Lower lobe of right lung (tissue), 2 donors: ENCODE measurements at regions not wholly inside any gene's neighbourhood (a gene's known extent, or its start where the extent isn't known, plus 50 kb on each side); places are given as distances from the start of the nearest gene placed in this dataset.

Source experiments
- ATAC-seq, 2 donors: fragments of 200-7000 bp; cut with Tn5 transposase; one replicate each; pipeline ENCODE4 v1.9.1; 2020 to 2022; ENCODE audit warnings: mild to moderate bottlenecking in 2 of 2, moderate library complexity in 2 of 2
- DNase-seq: peaks from one replicate; pipeline ENCODE4 v3.0.0-alpha.2; 2020
- H3K27ac ChIP-seq: fragments of 200-600 bp; one replicate; pipeline ENCODE4 v1.8.0; 2022
- H3K27me3 ChIP-seq: fragments of 200-600 bp; one replicate; pipeline ENCODE4 v1.8.0; 2022; ENCODE audit warnings: low read depth
- H3K36me3 ChIP-seq: fragments of 200-600 bp; one replicate; pipeline ENCODE4 v1.8.0; 2022; ENCODE audit warnings: mild to moderate bottlenecking
- H3K4me1 ChIP-seq: fragments of 200-600 bp; one replicate; pipeline ENCODE4 v1.8.0; 2022
- H3K4me3 ChIP-seq: fragments of 200-600 bp; one replicate; pipeline ENCODE4 v1.8.0; 2022; ENCODE audit warnings: mild to moderate bottlenecking
- H3K9me3 ChIP-seq: fragments of 200-600 bp; one replicate; pipeline ENCODE4 v1.8.0; 2022
- CTCF ChIP-seq: fragments of 200-600 bp; IDR thresholded peaks from one replicate; pipeline ENCODE4 v1.8.0; 2022; ENCODE audit warnings: antibody characterized with exemption, mild to moderate bottlenecking
- intact Hi-C: fragments of 100-400 bp; cut with DNase I; formaldehyde crosslinking; loops from one replicate; pipeline ENCODE4 v1.11.0; 2022
- donor health status: DM: no; HTN: yes; CAD: no; lungs with severe emphysema.

GRCh38 chr4:115274545-115274944 lies 161.1 kb upstream of the NDST4 start:
- no peak overlapping the region for H3K27ac ChIP-seq
- no peaks in the 10 kb centered on the region for H3K27me3 ChIP-seq
- intact Hi-C loops = no loop called here
- no peak for TF ChIP-seq CTCF
- H3K4me3 ChIP-seq = no peak overlapping the region
- H3K9me3 ChIP-seq = no peaks in the 10 kb centered on the region
- no peaks in the 10 kb centered on the region for H3K4me1 ChIP-seq
- no peaks in the 10 kb centered on the region for H3K36me3 ChIP-seq
- ATAC-seq (no peak), DNase-seq (no peak)

DNA sequence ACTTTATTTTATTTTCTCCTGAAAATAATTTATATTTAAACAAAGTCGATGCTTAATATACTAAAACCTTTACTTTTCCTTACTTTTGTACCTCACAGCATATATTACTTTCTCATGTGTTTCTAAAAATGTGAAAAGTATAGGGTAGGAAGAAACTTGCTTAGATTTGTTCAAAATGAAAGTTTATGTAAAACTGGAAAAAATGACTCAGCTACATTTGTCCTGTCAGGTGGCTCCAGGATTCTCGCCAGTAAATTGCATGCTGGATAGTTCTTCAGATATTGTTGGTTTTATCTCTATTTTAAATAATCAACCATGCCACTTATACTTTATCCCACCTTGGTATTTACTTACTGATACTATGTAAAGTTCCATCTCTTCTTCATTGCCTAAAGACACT lies 159.2 kb upstream of the NDST4 start:
- no peaks in the 10 kb centered on the region for H3K36me3 ChIP-seq
- ATAC-seq (no peak), DNase-seq (no peak)
- no peaks in the 10 kb centered on the region for H3K27me3 ChIP-seq
- intact Hi-C loops = no loop called here
- no peak overlapping the region for H3K4me3 ChIP-seq
- no peak overlapping the region for H3K27ac ChIP-seq
- H3K9me3 ChIP-seq = no peaks in the 10 kb centered on the region
- no peaks in the 10 kb centered on the region for H3K4me1 ChIP-seq
- TF ChIP-seq CTCF = no peak

GRCh38 chr4:115272185-115272584 lies 158.8 kb upstream of the NDST4 start:
- no peak for ATAC-seq
- H3K27ac ChIP-seq = no peak overlapping the region
- H3K27me3 ChIP-seq = no peaks in the 10 kb centered on the region
- intact Hi-C loops = no loop called here
- H3K9me3 ChIP-seq = no peaks in the 10 kb centered on the region
- no peak for DNase-seq
- H3K4me3 ChIP-seq = no peak overlapping the region
- no peak for TF ChIP-seq CTCF
- no peaks in the 10 kb centered on the region for H3K36me3 ChIP-seq
- H3K4me1 ChIP-seq = no peaks in the 10 kb centered on the region

- H3K27ac ChIP-seq = no peak overlapping the region
- intact Hi-C loops = no loop called here
- H3K27me3 ChIP-seq = no peaks in the 10 kb centered on the region
- H3K4me1 ChIP-seq = no peaks in the 10 kb centered on the region
- ATAC-seq = no peak
- H3K36me3 ChIP-seq = no peaks in the 10 kb centered on the region
- no peak for TF ChIP-seq CTCF
- DNase-seq = no peak
- H3K9me3 ChIP-seq = no peaks in the 10 kb centered on the region
- H3K4me3 ChIP-seq = no peak overlapping the region
Observed at GRCh38 chr4:115260195-115260594, 146.8 kb upstream of the NDST4 start.

DNA sequence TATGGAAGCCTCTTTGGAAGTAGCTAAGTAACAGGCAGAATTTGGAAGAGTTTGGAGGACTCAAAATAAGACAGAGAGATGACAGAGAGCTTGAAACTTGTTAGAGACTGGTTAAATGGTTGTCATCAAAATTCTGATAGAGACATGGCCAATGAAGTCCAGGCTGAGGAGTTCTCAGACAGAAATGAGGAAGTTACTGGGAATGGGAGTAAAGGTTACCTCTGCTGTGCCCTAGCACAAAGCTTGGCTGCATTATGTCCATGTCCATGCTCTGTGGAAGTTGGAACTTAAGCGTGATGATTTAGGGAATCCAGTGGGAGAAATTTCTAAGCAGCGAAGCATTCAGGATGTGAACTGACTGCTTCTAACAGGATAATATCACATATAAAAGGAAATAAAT lies 146.2 kb upstream of the NDST4 start:
- DNase-seq = no peak
- H3K4me1 ChIP-seq = no peaks in the 10 kb centered on the region
- H3K36me3 ChIP-seq = no peaks in the 10 kb centered on the region
- H3K4me3 ChIP-seq = no peak overlapping the region
- H3K27me3 ChIP-seq = no peaks in the 10 kb centered on the region
- no peak overlapping the region for H3K27ac ChIP-seq
- no peaks in the 10 kb centered on the region for H3K9me3 ChIP-seq
- intact Hi-C loops = no loop called here
- no peak for ATAC-seq
- TF ChIP-seq CTCF = no peak

- intact Hi-C loops = no loop called here
- no peak for TF ChIP-seq CTCF
- H3K4me1 ChIP-seq = no peaks in the 10 kb centered on the region
- no peaks in the 10 kb centered on the region for H3K27me3 ChIP-seq
- ATAC-seq (no peak), DNase-seq (no peak)
- no peaks in the 10 kb centered on the region for H3K9me3 ChIP-seq
- no peaks in the 10 kb centered on the region for H3K36me3 ChIP-seq
- H3K4me3 ChIP-seq = no peak overlapping the region
- no peak overlapping the region for H3K27ac ChIP-seq
Observed at GRCh38 chr4:115249808-115250207, 136.4 kb upstream of the NDST4 start.
